Left renal pelvis (tissue), 4 donors: ENCODE measurements at regions not wholly inside any gene's neighbourhood (a gene's known extent, or its start where the extent isn't known, plus 50 kb on each side); places are given as distances from the start of the nearest gene placed in this dataset.

ENCODE experiments used
- DNase-seq, 4 donors: peaks; one replicate each; pipeline ENCODE4 v3.0.0-alpha.2; 2013; ENCODE audit warnings: low read depth in 4 of 4, low spot score in 3 of 4

GRCh38 chr11:113555071-113555619 lies 79.9 kb upstream of the DRD2 start:
- no peak for DNase-seq

- DNase-seq, result no peak
Observed at GRCh38 chr11:113554526-113554925, 79.3 kb upstream of the DRD2 start.

- DNase-seq, result no peak
Observed at GRCh38 chr11:113553915-113554314, 78.7 kb upstream of the DRD2 start.

DNA sequence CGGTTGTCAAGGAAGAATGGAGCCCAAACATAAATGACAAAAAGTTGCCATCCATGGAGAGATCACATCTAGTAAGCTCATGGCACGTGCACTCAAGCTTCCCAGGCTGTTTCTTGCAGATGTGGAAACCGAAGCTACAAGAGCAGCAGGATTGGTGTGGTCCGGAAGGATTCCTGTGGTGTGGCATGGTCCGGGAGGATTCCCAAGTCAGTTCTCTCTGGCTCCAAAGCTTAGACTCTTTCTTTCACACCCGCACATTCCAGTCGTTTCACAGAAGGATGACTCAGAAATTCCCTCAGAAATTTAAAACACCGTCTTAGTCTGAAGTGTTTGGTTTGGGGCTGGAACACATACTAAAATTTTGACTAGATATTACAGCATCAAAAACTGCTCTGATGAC lies 78.0 kb upstream of the DRD2 start:
- DNase-seq, result no peak

DNA sequence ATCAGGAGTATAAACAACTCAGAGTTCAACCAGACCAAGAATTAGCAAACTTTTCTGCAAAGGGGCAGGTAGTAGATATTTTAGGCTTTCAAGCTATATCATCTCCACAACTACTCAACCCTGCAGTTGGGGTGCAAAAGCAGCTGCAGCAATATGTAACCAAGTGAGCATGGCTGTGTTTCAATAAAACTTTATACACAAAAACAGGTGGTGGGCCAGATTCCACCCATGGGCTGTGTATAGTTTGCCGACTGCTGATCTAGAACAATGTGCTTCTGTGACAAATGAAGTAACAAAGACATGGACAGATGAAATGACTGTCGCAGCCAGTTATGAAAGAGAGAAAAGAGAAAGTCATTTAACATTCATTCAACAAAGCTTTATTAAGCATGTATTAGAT lies 77.1 kb upstream of the DRD2 start:
- DNase-seq, result no peak

DNA sequence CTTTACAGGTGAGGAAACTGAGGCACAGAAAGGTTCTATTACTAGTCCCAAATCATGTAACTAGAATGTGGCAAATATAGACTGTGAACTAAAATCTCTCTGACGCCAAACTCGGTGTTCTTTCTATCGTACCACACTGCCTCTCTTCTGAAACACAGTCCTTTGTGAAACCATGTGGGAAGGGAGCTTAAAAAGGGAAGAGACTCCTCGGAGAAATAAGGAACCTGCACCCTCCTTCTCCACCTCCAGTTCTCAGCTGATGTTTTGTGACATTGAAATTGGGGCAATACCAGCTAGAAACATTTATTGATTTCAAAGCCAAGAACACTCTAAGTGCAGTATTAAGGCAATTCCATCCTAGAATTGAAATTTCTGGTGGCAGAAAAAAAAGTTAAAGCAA lies 76.4 kb upstream of the DRD2 start:
- no peak for DNase-seq

- no peak for DNase-seq
Observed at GRCh38 chr11:113549611-113550578, 74.7 kb upstream of the DRD2 start.

- DNase-seq, result no peak
Observed at GRCh38 chr11:113549061-113549460, 73.9 kb upstream of the DRD2 start.

GRCh38 chr11:113547739-113548138 lies 72.5 kb upstream of the DRD2 start:
- DNase-seq, result no peak

- DNase-seq, result no peak
Observed at GRCh38 chr11:113546757-113547507, 71.7 kb upstream of the DRD2 start.

- no peak for DNase-seq
Observed at GRCh38 chr11:113542420-113542819, 67.2 kb upstream of the DRD2 start.

DNA sequence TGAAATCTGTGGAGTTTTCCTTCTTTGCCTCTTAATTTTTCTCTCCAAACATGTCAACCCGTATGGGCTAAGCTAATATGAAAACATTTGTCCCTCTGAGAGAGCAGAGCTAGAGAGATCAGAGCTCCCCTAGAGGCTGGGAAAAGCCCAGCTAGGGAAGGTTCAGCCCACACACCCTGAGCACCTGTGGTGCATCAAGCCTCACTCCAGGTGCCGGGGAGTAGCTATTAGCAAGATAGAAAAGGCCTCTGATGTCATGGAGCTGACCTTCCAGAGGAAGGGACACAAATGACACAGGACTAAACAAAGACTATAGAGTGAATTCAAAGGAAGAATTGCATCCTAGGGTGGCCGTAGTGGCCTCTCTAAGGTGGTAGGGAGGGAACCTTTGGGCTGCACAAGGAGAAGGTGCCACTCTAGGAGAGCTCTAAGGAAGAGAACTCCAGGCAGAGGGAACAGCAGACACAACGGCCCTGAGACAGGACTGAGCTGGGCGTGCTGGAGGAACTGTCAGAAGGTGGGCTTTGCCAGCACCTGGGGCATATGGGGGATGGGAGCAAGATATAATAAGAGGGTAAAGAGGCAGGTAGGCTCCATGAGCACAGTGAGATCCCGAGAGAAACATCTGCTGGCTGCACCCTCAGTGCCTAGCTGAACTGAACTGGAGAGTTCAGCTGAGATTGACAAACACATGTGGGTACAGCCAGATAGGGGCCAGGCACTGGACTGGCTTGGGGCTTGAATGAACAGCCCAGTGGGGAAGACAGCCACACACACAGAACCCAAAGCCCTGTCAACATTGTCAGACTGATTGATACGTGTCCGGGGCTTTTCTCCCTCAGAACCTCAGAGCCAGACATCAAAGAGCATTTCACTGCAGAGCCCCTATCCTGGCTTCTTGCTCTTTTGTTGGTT lies 65.5 kb upstream of the DRD2 start:
- no peak for DNase-seq

DNA sequence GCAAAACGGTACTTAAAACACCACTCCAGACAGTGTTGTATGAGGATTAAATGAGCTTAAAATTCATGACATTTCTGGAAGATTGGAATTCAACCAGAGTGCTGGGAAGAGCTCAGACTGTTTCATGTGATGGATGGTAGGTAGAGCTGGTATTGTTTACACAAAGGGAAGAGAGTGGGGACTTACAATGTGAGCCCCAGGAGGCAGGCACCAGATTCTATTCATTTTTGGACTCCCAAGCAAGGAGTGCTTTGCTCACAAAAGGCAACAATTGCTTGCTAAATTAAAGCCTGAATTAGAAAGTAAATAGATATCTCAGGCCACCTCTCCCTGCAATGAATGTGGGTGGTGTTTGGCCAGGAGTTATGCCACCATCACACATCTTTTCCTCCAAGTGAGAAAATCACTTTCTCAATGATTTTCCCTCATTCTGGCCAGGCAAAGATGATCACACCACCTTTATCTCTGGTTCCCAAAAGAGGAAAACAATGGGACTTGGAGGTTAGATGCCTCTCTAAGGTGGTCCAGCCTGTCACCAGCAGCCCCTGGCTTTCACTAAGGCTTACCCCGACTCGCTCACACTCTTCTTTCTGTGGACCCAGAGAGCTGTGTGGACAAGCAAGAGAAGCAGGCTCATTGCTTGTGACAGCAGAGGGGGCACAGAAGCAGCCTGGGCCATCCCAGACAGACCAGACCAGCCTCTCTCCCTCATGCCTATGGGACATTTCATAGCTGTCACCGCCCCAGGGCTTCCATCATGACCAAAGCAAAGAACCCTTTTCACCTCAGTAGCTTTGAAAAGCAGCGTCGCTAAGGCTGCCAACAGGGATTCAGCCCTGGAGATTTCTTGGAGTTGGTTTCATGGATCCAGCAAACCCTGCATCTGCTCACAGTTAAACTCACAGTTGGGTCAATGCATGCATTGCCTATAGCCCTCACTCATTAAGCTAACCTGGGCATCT lies 63.5 kb upstream of the DRD2 start:
- no peak for DNase-seq

DNA sequence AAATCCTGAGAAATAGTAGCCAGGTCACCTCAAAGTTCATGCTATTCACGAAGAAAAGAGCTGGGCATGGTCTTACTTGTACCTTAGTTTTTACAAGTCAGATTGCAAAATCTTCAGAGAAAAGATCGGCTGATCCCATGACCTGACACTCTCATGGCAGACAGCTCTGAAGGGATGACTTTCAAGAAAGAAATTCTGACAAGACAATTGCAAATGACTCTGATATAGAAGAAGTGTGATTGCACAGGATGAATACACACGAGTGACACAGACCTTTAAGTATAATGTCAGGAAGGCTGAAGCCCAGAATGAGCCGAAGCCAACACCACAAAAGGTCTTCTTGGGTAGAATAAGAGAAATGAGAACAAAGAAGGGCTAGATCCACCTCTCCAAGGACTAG lies 59.4 kb upstream of the DRD2 start:
- no peak for DNase-seq

DNA sequence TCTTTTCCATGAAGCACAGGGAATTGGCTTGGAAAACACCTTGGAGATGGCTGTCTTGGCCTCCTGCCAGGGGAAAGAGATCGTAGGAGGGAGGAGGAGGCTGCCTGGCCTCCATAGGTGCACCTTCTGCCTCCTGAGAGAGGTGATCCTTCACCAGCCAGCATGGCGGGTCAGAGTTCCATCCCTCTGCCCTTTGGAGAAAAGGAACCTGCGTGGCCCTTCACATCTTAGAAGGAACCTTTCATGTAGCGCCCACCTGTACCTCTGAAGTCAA lies 58.2 kb upstream of the DRD2 start:
- no peak for DNase-seq

- peak; percentile 29 to 53 (median 52) for DNase-seq
Observed at GRCh38 chr11:113532697-113533424, 57.7 kb upstream of the DRD2 start.

- DNase-seq, result peak in 3 of 4 donors; percentile 18 to 33 (median 26)
Observed at GRCh38 chr11:113531575-113532451, 56.6 kb upstream of the DRD2 start.

- no peak for DNase-seq
Observed at GRCh38 chr11:113531083-113531482, 55.9 kb upstream of the DRD2 start.
